A549 (cell line): ENCODE measurements at regions not wholly inside any gene's neighbourhood (a gene's known extent, or its start where the extent isn't known, plus 50 kb on each side); places are given as distances from the start of the nearest gene placed in this dataset.

Experiments used
- ATAC-seq, 2 experiments: fragments of 200-7000 bp in 1 of 2; fragments of >200 bp in 1 of 2; cut with Nextera tagmentation in 1 of 2; cut with Tn5 transposase in 1 of 2; 3 replicates each; pipeline versions ENCODE4 v1.8.0 to v1.9.1; 2018 to 2020; ENCODE audit warnings: mild to moderate bottlenecking in 1 of 2, moderate library complexity in 1 of 2
- CTCF ChIA-PET: fragments of 300-600 bp; sonication (Branson Sonifier 250); formaldehyde crosslinking; extraction: SDS; loops from one replicate; lab custom pipeline; 2021; ENCODE audit warnings: antibody characterized with exemption, inconsistent platforms; lab: Yijun Ruan, JAX
- POLR2A ChIA-PET: fragments of 350-600 bp; formaldehyde crosslinking; extraction: SDS; loops from one replicate; lab custom pipeline; 2021; ENCODE audit warnings: antibody characterized with exemption, inconsistent platforms; lab: Yijun Ruan, JAX
- DNase-seq, 2 experiments: peaks; one replicate each; pipeline versions ENCODE4 v3.0.0 to v3.0.0-alpha.2; 2011 to 2016; ENCODE audit warnings: low read depth in 1 of 2, low spot score in 1 of 2
- FAIRE-seq: peaks from 2 replicates; lab custom pipeline; 2011; peaks lifted over from hg19 to GRCh38; lab: Jason Lieb, UNC
- H3K27ac ChIP-seq, 2 experiments: fragments of >200 bp; sonication (Bioruptor Twin); formaldehyde crosslinking; 3 replicates each; pipeline ENCODE4 v1.5.1; 2016 to 2017
- H3K4me1 ChIP-seq: fragments of >200 bp; sonication (Bioruptor Twin); formaldehyde crosslinking; 3 replicates; pipeline ENCODE4 v1.6.1; 2016
- H3K4me2 ChIP-seq: fragments of >200 bp; sonication (Bioruptor Twin); formaldehyde crosslinking; 3 replicates; pipeline ENCODE4 v1.6.1; 2016
- H3K4me3 ChIP-seq: fragments of >200 bp; sonication (Bioruptor Twin); formaldehyde crosslinking; 3 replicates; pipeline ENCODE4 v1.5.1; 2016
- H3K9me3 ChIP-seq: fragments of >200 bp; sonication (Bioruptor Twin); formaldehyde crosslinking; 3 replicates; pipeline ENCODE4 v1.6.1; 2016
- ATOH8 ChIP-seq: fragments of 250-450 bp; sonication (Bioruptor Pico); IDR thresholded peaks from 2 replicates; pipeline ENCODE4 v1.5.0; 2020; ENCODE audit warnings: low read depth, mild to moderate bottlenecking, moderate library complexity
- CBX2 ChIP-seq: fragments of 200-600 bp; sonication (generic); IDR thresholded peaks from 2 replicates; pipeline ENCODE4 v1.6.1; 2016; ENCODE audit warnings: low read depth, mild to moderate bottlenecking, borderline replicate concordance
- CBX8 ChIP-seq: fragments of 200-600 bp; sonication (generic); IDR thresholded peaks from 2 replicates; pipeline ENCODE4 v1.6.1; 2016
- FOSL2 ChIP-seq, 2 experiments: fragments of 450-650 bp in 1 of 2; fragments of >200 bp in 1 of 2; sonication (Bioruptor Twin) in 1 of 2; formaldehyde crosslinking; IDR thresholded peaks; 2 replicates each; pipeline versions ENCODE4 v1.5.0 to v1.6.1; 2016 to 2020; ENCODE audit warnings: mild to moderate bottlenecking in 1 of 2, moderate library complexity in 1 of 2
- HES2 ChIP-seq: fragments of >200 bp; sonication (Bioruptor Twin); formaldehyde crosslinking; IDR thresholded peaks from 2 replicates; pipeline ENCODE4 v1.6.1; 2016
- HMGXB4 ChIP-seq: fragments of 250-450 bp; sonication (Bioruptor Pico); IDR thresholded peaks from 2 replicates; pipeline ENCODE4 v1.5.0; 2021; ENCODE audit warnings: mild to moderate bottlenecking, moderate library complexity, borderline replicate concordance
- JUN ChIP-seq, 2 experiments: fragments of >200 bp; sonication (Bioruptor Twin); formaldehyde crosslinking; IDR thresholded peaks; 2 replicates in 1 of 2; 3 replicates in 1 of 2; pipeline ENCODE4 v1.6.1; 2016 to 2017
- JUNB ChIP-seq: fragments of >200 bp; sonication (Bioruptor Twin); formaldehyde crosslinking; IDR thresholded peaks from 2 replicates; pipeline ENCODE4 v1.6.1; 2016
- MAFK ChIP-seq: fragments of 450-650 bp; IDR thresholded peaks from 2 replicates; pipeline ENCODE4 v1.6.1; 2014; ENCODE audit not compliant: partially characterized antibody
- MAX ChIP-seq: IDR thresholded peaks from 2 replicates; pipeline ENCODE4 v1.6.1; 2012
- MYC ChIP-seq: IDR thresholded peaks from 2 replicates; pipeline ENCODE4 v1.6.1; 2012; ENCODE audit warnings: mild to moderate bottlenecking, inconsistent platforms, low read length, improper control_type of control experiment, borderline replicate concordance
- NFE2L2 ChIP-seq: fragments of 150-350 bp; conservative IDR thresholded peaks from 2 replicates; pipeline ENCODE4 v1.6.1; 2014; ENCODE audit warnings: low read length
- NPAS2 ChIP-seq: fragments of 250-450 bp; sonication (Bioruptor Pico); IDR thresholded peaks from 2 replicates; pipeline ENCODE4 v1.8.0; 2022; ENCODE audit warnings: mild to moderate bottlenecking, moderate library complexity, borderline replicate concordance
- PHF8 ChIP-seq: fragments of 200-600 bp; sonication (generic); IDR thresholded peaks from 2 replicates; pipeline ENCODE4 v1.6.1; 2016; ENCODE audit warnings: low read depth, mild to moderate bottlenecking, antibody characterized with exemption, moderate library complexity, borderline replicate concordance
- REST ChIP-seq: fragments of 200-600 bp; sonication (generic); IDR thresholded peaks from 2 replicates; pipeline ENCODE4 v1.6.1; 2016; ENCODE audit warnings: antibody characterized with exemption, mild to moderate bottlenecking, moderate library complexity
- RNF2 ChIP-seq: fragments of 200-600 bp; sonication (generic); IDR thresholded peaks from 2 replicates; pipeline ENCODE4 v1.6.1; 2016; ENCODE audit warnings: low read depth, mild to moderate bottlenecking, antibody characterized with exemption, moderate library complexity, borderline replicate concordance
- SMC3 ChIP-seq: fragments of >200 bp; sonication (Bioruptor Twin); formaldehyde crosslinking; IDR thresholded peaks from 3 replicates; pipeline ENCODE4 v1.6.1; 2018; ENCODE audit warnings: inconsistent platforms
- TP53 ChIP-seq: fragments of 250-450 bp; sonication (Bioruptor Pico); IDR thresholded peaks from 2 replicates; pipeline ENCODE4 v1.5.0; 2021; ENCODE audit warnings: mild to moderate bottlenecking, moderate library complexity
- USF2 ChIP-seq: fragments of 450-650 bp; IDR thresholded peaks from 2 replicates; pipeline ENCODE4 v1.6.1; 2014; ENCODE audit warnings: antibody characterized with exemption
- WGBS: methylation state at CpG from one replicate; pipeline ENCODE4 v1.1.6; 2017; ENCODE audit errors: missing lambda C conversion rate; 5-methylcytosine and 5-hydroxymethylcytosine counted together

GRCh38 chr7:57205000-57205399 is 72.8 kb upstream of the ZNF479 start:
- no peak overlapping the region for H3K27ac ChIP-seq
- H3K4me2 ChIP-seq, result no peak overlapping the region
- WGBS, result 17% methylated on average over 7 of the region's 7 CpGs
- ChIA-PET CTCF (no interaction called here), POLR2A (no interaction called here)
- 0 out of 3 replicates have a peak, but pooled peaks cover 6% of the 10 kb centered on the region for H3K9me3 ChIP-seq
- TF ChIP-seq RNF2, result no peak
- TF ChIP-seq REST, result no peak
- TF ChIP-seq USF2, result no peak
- no peak for TF ChIP-seq SMC3
- no peak for TF ChIP-seq CBX8
- no peak for TF ChIP-seq MYC
- TF ChIP-seq MAFK, result no peak
- no peak for TF ChIP-seq HMGXB4 (CRISPR knock-in tag)
- TF ChIP-seq CBX2, result no peak
- no peak for TF ChIP-seq JUN (IDR thresholded peaks at IDR 0.05)
- ATAC-seq (no peak), DNase-seq (no peak), FAIRE-seq (no peak)
- H3K4me1 ChIP-seq, result no peaks in the 10 kb centered on the region
- H3K4me3 ChIP-seq, result no peak overlapping the region

- Histone ChIP-seq H3K27ac (no peak overlapping the region), H3K9me3 (no peaks in the 10 kb centered on the region; the same call in 2 of the 3 replicates), H3K4me3 (no peak overlapping the region), H3K4me2 (no peak overlapping the region), H3K4me1 (no peaks in the 10 kb centered on the region)
- TF ChIP-seq NFE2L2 (no peak), MAX (no peak), PHF8 (no peak), ATOH8 (CRISPR knock-in tag) (no peak), FOSL2 (IDR thresholded peaks at IDR 0.05) (no peak), FOSL2 (CRISPR knock-in tag; IDR thresholded peaks at IDR 0.05) (no peak), SMC3 (no peak), JUNB (no peak), NPAS2 (CRISPR knock-in tag) (no peak), RNF2 (no peak), TP53 (CRISPR knock-in tag) (no peak), HES2 (no peak), HMGXB4 (CRISPR knock-in tag) (no peak), REST (no peak), CBX2 (no peak)
- WGBS, result 1% methylated on average over 6 of the region's 6 CpGs
- ATAC-seq (no peak), FAIRE-seq (no peak), DNase-seq (no peak)
- POLR2A ChIA-PET, result no interaction called here
- CTCF ChIA-PET, result interaction anchor here (0.7 kb wide), 1 partner anchor 12 kb away, joined by 4 read pairs; no protein-coding TSS in a partner anchor
Observed at GRCh38 chr7:57207836-57208235, 75.6 kb upstream of the ZNF479 start.
